H9 (cell line): ENCODE measurements at regions not wholly inside any gene's neighbourhood (a gene's known extent, or its start where the extent isn't known, plus 50 kb on each side); places are given as distances from the start of the nearest gene placed in this dataset.

Experiments
- DNase-seq: peaks from one replicate; pipeline ENCODE4 v3.0.0-alpha.2; 2017
- H2AFZ ChIP-seq: one replicate; pipeline ENCODE4 v1.6.1; 2013; ENCODE audit warnings: mild to moderate bottlenecking, low read length, control low read depth, moderate library complexity
- H2AK5ac ChIP-seq: 2 replicates; pipeline ENCODE4 v1.6.1; 2013; ENCODE audit warnings: low read length, control low read depth, mixed read lengths; ENCODE audit not compliant: insufficient read length
- H2BK120ac ChIP-seq: one replicate; pipeline ENCODE4 v1.6.1; 2013; ENCODE audit warnings: low read depth, mild to moderate bottlenecking, low read length, control low read depth, inconsistent platforms; ENCODE audit not compliant: poor library complexity, severe bottlenecking
- H2BK12ac ChIP-seq: 2 replicates; pipeline ENCODE4 v1.6.1; 2013; ENCODE audit warnings: low read length, control low read depth, mixed read lengths, low read depth; ENCODE audit not compliant: insufficient read length
- H2BK15ac ChIP-seq: 2 replicates; pipeline ENCODE4 v1.6.1; 2013; ENCODE audit warnings: low read depth, low read length, control low read depth
- H2BK20ac ChIP-seq: one replicate; pipeline ENCODE4 v1.6.1; 2013; ENCODE audit warnings: low read depth, mild to moderate bottlenecking, low read length, control low read depth, inconsistent platforms; ENCODE audit not compliant: poor library complexity, severe bottlenecking
- H2BK5ac ChIP-seq: 2 replicates; pipeline ENCODE4 v1.6.1; 2013; ENCODE audit warnings: low read length, control low read depth, mixed read lengths; ENCODE audit not compliant: insufficient read length
- H3K14ac ChIP-seq: 2 replicates; pipeline ENCODE4 v1.6.1; 2013; ENCODE audit warnings: low read length, control low read depth; ENCODE audit not compliant: insufficient read depth
- H3K18ac ChIP-seq: 2 replicates; pipeline ENCODE4 v1.6.1; 2013; ENCODE audit warnings: low read depth, mild to moderate bottlenecking, mixed read lengths, low read length, control low read depth; ENCODE audit not compliant: insufficient read length
- H3K23ac ChIP-seq: 2 replicates; pipeline ENCODE4 v1.6.1; 2013; ENCODE audit warnings: low read length, control low read depth, mixed read lengths, low read depth; ENCODE audit not compliant: insufficient read length
- H3K23me2 ChIP-seq: 2 replicates; pipeline ENCODE4 v1.6.1; 2013; ENCODE audit warnings: low read depth, mild to moderate bottlenecking, mixed read lengths, low read length, control low read depth; ENCODE audit not compliant: insufficient read length, poor library complexity, severe bottlenecking
- H3K27ac ChIP-seq: 2 replicates; pipeline ENCODE4 v1.5.1; 2013; ENCODE audit warnings: low read length, control low read depth, mixed read lengths, low read depth; ENCODE audit not compliant: insufficient read length
- H3K27me3 ChIP-seq: 2 replicates; pipeline ENCODE4 v1.6.1; 2013; ENCODE audit warnings: low read length, control low read depth, inconsistent platforms; ENCODE audit not compliant: insufficient read depth
- H3K4ac ChIP-seq: 2 replicates; pipeline ENCODE4 v1.6.1; 2013; ENCODE audit warnings: low read depth, mild to moderate bottlenecking, control low read depth, inconsistent platforms, low read length, moderate library complexity
- H3K4me1 ChIP-seq: 2 replicates; pipeline ENCODE4 v1.6.1; 2013; ENCODE audit warnings: low read length, control low read depth, inconsistent platforms; ENCODE audit not compliant: insufficient read depth
- H3K4me2 ChIP-seq: 2 replicates; pipeline ENCODE4 v1.6.1; 2013; ENCODE audit warnings: low read length, control low read depth, mixed read lengths; ENCODE audit not compliant: insufficient read length, insufficient read depth
- H3K56ac ChIP-seq: 2 replicates; pipeline ENCODE4 v1.6.1; 2013; ENCODE audit warnings: low read depth, mild to moderate bottlenecking, mixed read lengths, low read length, control low read depth; ENCODE audit not compliant: insufficient read length
- H3K79me1 ChIP-seq: 2 replicates; pipeline ENCODE4 v1.6.1; 2013; ENCODE audit warnings: low read depth, mild to moderate bottlenecking, moderate library complexity, low read length, control low read depth, inconsistent platforms; ENCODE audit not compliant: insufficient read depth, poor library complexity, severe bottlenecking
- H3K79me2 ChIP-seq: 2 replicates; pipeline ENCODE4 v1.6.1; 2013; ENCODE audit warnings: low read length, control low read depth, inconsistent platforms; ENCODE audit not compliant: insufficient read depth
- H3K9ac ChIP-seq: 2 replicates; pipeline ENCODE4 v1.6.1; 2013; ENCODE audit warnings: low read length, control low read depth, mixed read lengths; ENCODE audit not compliant: insufficient read length; ENCODE audit errors: extremely low read depth
- H3K9me3 ChIP-seq: one replicate; pipeline ENCODE4 v1.6.1; 2013; ENCODE audit warnings: low read depth, low read length, inconsistent platforms; ENCODE audit not compliant: control insufficient read depth
- H3T11ph ChIP-seq: one replicate; pipeline ENCODE4 v1.6.1; 2013; ENCODE audit warnings: mild to moderate bottlenecking, low read length, control low read depth, inconsistent platforms
- H4K20me1 ChIP-seq: one replicate; pipeline ENCODE4 v1.6.1; 2013; ENCODE audit not compliant: control insufficient read depth, insufficient read length, insufficient read depth
- H4K5ac ChIP-seq: 2 replicates; pipeline ENCODE4 v1.6.1; 2013; ENCODE audit warnings: low read depth, mild to moderate bottlenecking, mixed read lengths, low read length, control low read depth; ENCODE audit not compliant: insufficient read length
- H4K8ac ChIP-seq: replicated peaks from 2 replicates; pipeline ENCODE4 v1.6.1; 2013; ENCODE audit warnings: low read length, control low read depth, mixed read lengths, low read depth; ENCODE audit not compliant: insufficient read length
- H4K91ac ChIP-seq: 2 replicates; pipeline ENCODE4 v1.6.1; 2013; ENCODE audit warnings: low read depth, mild to moderate bottlenecking, moderate library complexity, mixed read lengths, low read length, control low read depth; ENCODE audit not compliant: insufficient read length
- H3K27ac Mint-ChIP-seq, 3 experiments: 2 replicates in 2 of 3; 3 replicates in 1 of 3; pipeline ENCODE4 v1.8.0; 2020 to 2021; ENCODE audit warnings: mixed read lengths in 3 of 3, mild to moderate bottlenecking in 1 of 3, moderate library complexity in 1 of 3
- H3K27me3 Mint-ChIP-seq: 2 replicates; pipeline ENCODE4 v1.8.0; 2021; ENCODE audit warnings: low read depth, mild to moderate bottlenecking, moderate library complexity, mixed read lengths
- H3K36me3 Mint-ChIP-seq, 3 experiments: 2 replicates in 2 of 3; 3 replicates in 1 of 3; pipeline ENCODE4 v1.8.0; 2020 to 2021; ENCODE audit warnings: low read depth in 3 of 3, mixed read lengths in 3 of 3; ENCODE audit not compliant: insufficient read depth in 1 of 3
- H3K4me1 Mint-ChIP-seq, 2 experiments: 2 replicates each; pipeline ENCODE4 v1.8.0; 2020; ENCODE audit warnings: mixed read lengths in 2 of 2
- H3K4me3 Mint-ChIP-seq, 2 experiments: 2 replicates in 1 of 2; 3 replicates in 1 of 2; pipeline ENCODE4 v1.8.0; 2020 to 2021; ENCODE audit warnings: mild to moderate bottlenecking in 2 of 2, mixed read lengths in 2 of 2, moderate library complexity in 1 of 2
- H3K9me3 Mint-ChIP-seq, 2 experiments: 2 replicates in 1 of 2; 3 replicates in 1 of 2; pipeline ENCODE4 v1.8.0; 2020; ENCODE audit warnings: mild to moderate bottlenecking in 2 of 2, mixed read lengths in 2 of 2, moderate library complexity in 1 of 2
- CTCF ChIP-seq: fragments of 200-600 bp; sonication (generic); conservative IDR thresholded peaks from 3 replicates; pipeline ENCODE4 v1.8.0; 2021; ENCODE audit warnings: antibody characterized with exemption, mild to moderate bottlenecking
- whole genome bisulfite sequencing: extraction: QIAGEN DNeasy Blood & Tissue Kit; methylation state at CpG from one replicate; pipeline ENCODE4 v1.1.7; 2013; ENCODE audit warnings: missing lambda C conversion rate, low lambda C conversion rate, mixed read lengths; ENCODE audit not compliant: insufficient read length; ENCODE audit errors: extremely low coverage; 5-methylcytosine and 5-hydroxymethylcytosine counted together

GRCh38 chr6:21392177-21392576 lies 201.4 kb upstream of the SOX4 start:
- Mint-ChIP-seq H3K9me3 (no peaks in the 10 kb centered on the region), H3K4me3 (no peak overlapping the region), H3K4me1 (peaks cover 2 to 6% of the 10 kb centered on the region in 2 experiments; a peak in 2 of 4 replicates), H3K27me3 (no peaks in the 10 kb centered on the region), H3K27ac (no peak overlapping the region; a peak in 1 of 7 replicates), H3K36me3 (no peaks in the 10 kb centered on the region)
- no peaks in the 10 kb centered on the region for H3K23me2 ChIP-seq
- no peak overlapping the region for H4K8ac ChIP-seq
- H2BK5ac ChIP-seq = no peak overlapping the region
- no peak overlapping the region for H3K27ac ChIP-seq
- H2BK12ac ChIP-seq = no peak overlapping the region
- no CpG with 5 or more reads among the region's 2 CpGs for WGBS
- no peak overlapping the region for H3K18ac ChIP-seq
- H3K23ac ChIP-seq = no peak overlapping the region
- H3K27me3 ChIP-seq = no peaks in the 10 kb centered on the region
- H3K14ac ChIP-seq = no peak overlapping the region
- H3K56ac ChIP-seq = no peak overlapping the region
- H3K79me1 ChIP-seq = no peaks in the 10 kb centered on the region
- no peaks in the 10 kb centered on the region for H3K9me3 ChIP-seq
- H4K91ac ChIP-seq = no peak overlapping the region
- H2BK15ac ChIP-seq = no peak overlapping the region
- DNase-seq = no peak
- H2BK120ac ChIP-seq = no peak overlapping the region
- H3K9ac ChIP-seq = no peak overlapping the region
- no peak overlapping the region for H4K5ac ChIP-seq
- H2BK20ac ChIP-seq = no peak overlapping the region
- no peak overlapping the region for H3K4me2 ChIP-seq
- no peaks in the 10 kb centered on the region for H3K79me2 ChIP-seq
- no peak for TF ChIP-seq CTCF
- H3T11ph ChIP-seq = no peak overlapping the region
- no peaks in the 10 kb centered on the region for H3K4me1 ChIP-seq
- H3K4ac ChIP-seq = no peak overlapping the region
- H2AK5ac ChIP-seq = no peak overlapping the region
- no peaks in the 10 kb centered on the region for H4K20me1 ChIP-seq
- H2AFZ ChIP-seq = no peak overlapping the region
